Stimulated activated CD8-positive, alpha-beta memory T cell treated with anti-CD3 and anti-CD28 coated beads, Interleukin-4, amount 100 ng/mL, for 48 hours (primary cell): ENCODE measurements at regions not wholly inside any gene's neighbourhood (a gene's known extent, or its start where the extent isn't known, plus 50 kb on each side); places are given as distances from the start of the nearest gene placed in this dataset.
"Not testable (repeated sequence)": the region's sequence is repeated elsewhere in the genome, so short reads cannot be mapped to it uniquely, and the experiment has no call there.

ENCODE experiments used
- DNase-seq: peaks from one replicate; pipeline ENCODE4 v3.0.0-alpha.2; 2020

DNA sequence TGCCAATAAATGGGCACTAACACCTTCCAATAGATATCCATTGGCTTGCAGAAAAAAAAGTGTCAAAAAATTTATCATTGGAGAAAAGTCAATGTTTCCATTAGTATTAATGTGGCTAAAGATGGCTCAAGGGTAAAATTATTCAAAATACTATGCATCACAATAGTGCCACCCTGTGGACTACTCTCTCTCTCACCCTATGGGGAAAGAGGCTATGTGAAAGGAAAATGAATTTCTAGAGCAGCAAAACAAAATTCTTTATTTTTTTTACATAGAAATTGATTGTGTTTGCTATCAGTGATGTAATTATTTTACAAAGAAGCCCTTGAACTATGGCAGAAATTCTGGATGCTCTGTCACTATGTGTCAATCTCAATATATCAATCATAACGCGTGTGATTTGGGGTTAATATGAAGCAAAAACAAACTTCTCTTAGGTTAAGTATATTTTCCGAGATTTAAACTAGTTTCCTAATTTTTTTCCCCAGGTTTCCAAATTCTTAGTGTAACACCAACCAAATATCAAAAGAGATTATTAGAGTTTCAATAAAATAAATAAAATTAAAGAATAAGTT, 193.9 kb downstream of the USP22 start:
- not testable (repeated sequence) for DNase-seq

DNA sequence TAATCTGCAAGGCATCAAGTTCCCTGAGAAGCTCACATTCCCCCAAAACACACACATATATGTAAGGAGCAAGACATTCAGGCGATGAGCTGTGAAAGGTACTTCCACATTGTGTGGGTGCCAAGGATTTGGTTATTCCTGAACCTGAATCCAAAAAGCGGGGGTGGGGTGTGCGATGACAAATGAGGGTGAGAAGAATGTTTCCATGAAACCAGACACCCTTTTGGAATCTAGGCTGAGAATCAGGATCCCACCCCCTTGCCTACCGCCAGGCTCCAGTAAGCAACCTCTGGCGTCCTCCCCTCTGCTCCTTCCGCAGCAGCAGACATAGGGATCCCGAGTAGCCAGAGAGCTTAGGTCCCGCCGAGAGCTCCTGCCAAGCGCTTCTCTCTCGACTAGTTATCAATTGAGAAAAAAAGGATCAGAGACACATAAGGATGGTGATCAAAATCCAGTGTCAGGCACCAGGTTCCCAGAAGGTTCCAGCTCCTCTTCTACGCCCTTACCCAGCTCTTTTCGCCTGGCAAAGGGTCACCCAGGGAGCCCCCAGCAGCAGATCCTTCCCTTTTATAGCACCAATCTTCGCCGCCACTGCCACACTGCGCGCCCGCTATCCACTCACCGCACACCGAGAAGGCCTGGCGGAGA, 191.1 kb downstream of the USP22 start:
- DNase-seq: not testable (repeated sequence)

DNA sequence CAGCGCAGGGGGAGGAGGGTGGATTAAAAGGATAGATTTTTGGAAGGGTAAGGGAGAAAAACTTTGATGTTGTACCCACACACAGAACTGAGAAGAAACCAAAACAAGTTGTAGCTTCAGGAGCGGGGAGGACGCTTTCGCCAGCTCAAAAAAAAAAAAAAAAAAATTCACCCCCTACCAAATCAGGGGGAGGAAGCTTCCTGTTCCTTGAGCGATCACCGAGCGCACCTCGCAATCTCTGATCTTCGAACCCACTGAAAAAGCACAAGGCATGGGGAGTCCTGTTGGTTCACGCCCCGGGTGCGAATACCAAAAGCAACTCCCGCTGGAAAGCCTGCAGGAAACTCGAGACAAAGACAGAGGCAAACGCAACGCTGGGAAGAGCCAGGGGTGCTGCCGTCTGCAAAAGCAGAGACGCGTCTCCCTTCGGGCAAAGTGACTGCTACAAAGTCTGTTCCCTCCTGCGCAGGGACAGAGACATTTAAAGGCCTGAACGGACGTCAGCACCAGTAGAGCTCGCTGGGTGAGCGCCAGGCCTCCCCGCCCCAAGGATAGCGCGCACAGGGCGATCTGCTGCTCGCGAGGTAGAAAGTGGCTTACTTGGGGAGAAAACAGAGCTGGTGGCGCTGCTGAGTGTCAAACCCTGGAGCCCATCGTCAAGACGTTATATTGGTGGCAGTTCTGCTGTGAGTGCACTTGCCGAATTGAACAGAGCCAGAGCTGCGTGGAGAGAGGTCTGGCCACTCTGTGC, 190.4 kb downstream of the USP22 start:
- DNase-seq: no peak

DNA sequence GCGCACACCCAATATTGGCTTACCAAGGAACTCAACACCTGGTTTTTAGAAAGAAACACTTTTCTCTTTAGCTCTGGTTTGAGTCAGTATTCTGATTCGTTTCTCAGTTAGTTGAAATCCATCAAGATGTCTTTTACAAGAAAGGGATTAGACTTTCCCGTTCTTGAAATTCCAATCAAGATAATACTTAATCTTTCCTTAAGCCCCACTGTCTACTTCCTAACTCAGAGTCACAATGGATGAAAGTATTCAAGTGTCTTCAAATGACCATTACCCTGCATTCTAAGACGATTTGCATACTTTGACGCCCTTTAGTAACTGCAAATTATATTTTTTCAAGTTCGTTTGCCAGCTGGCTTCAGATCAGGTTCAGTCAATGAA, 189.8 kb downstream of the USP22 start:
- DNase-seq: no peak

DNA sequence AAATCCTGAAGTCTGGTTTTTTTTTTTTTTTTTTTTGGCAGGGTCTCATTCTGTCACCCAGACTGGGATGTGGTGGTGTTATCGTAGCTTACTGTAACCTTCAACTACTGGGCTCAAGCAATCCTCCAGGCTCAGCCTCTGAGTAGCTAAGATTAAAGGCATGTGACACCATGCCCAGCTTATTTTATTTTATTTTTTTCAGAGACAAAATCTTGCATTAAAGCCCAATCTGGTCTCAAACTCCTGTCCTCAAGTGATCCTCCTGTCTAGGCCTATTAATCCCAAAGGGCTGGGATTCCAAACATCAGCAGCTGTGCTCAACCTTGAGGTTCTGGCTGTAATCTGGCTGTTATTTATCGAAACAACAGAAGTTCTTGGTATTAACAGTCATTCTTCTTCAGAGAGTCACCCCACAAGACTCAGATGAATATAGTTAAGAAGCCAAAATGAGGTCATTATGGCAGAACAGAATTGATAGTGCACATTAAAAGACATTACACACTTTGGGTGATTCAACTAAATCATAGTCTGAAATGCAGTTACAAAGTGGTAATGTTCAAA, 186.8 kb downstream of the USP22 start:
- not testable (repeated sequence) for DNase-seq

DNA sequence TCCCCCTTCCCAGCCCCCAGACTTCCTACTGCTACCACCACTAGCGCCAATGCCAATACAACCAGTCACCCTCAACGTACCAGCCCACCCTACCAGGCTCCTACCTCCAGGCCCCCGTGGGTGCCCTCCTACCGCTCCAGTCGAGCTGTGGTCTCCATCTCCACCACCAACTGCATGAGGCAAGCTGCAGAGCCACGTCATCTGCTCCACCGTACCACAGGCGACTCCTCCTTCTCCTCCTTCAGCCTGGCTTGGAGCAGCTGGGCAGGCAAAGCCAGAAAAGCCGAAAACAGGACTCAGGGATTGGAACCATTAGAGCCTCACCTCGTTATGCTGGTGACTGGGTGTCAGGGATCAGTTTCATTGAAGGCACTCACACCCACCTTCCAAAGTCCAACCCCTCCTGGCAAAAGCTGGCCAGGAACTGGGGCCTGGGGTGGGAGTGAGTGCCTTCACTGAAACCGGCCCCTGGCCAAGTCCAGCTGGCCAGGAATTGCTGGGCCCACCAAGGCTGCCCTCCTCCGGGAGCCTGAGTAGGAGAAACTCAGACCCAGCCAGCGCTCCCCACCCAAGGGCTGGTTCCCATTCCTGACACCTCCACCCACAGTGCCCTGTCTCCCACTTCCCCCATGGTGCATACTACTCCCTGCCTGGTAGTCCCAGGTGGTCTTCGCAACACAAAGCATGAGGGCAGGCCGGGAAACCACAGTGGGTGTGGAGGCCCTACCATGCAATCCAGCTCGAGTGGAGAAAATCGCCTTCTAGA, 176.2 kb downstream of the USP22 start:
- DNase-seq: not testable (repeated sequence)

DNA sequence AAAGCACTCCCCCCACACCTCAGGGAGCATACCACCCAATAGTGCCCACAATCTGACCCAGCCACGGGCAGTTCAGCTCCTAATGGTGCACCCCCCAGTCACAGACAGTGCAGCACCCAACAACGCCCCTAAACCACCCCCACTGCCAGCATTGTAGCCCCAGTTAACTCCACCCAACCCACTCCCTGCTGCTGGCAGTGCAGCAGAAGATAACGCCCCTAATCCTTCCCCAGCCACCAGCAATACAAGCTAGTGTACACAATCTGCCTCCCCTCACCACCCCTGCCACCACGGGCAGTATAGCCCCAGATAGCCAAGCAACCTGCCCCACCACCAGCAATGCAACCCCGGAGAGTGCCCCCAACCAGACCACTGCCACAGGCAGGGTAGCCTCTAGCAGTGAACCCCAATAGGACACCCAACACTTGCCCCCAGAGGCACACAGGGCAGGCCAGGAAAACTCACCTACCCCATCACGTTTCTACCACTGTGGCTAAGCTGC, 175.3 kb downstream of the USP22 start:
- DNase-seq: not testable (repeated sequence)

DNA sequence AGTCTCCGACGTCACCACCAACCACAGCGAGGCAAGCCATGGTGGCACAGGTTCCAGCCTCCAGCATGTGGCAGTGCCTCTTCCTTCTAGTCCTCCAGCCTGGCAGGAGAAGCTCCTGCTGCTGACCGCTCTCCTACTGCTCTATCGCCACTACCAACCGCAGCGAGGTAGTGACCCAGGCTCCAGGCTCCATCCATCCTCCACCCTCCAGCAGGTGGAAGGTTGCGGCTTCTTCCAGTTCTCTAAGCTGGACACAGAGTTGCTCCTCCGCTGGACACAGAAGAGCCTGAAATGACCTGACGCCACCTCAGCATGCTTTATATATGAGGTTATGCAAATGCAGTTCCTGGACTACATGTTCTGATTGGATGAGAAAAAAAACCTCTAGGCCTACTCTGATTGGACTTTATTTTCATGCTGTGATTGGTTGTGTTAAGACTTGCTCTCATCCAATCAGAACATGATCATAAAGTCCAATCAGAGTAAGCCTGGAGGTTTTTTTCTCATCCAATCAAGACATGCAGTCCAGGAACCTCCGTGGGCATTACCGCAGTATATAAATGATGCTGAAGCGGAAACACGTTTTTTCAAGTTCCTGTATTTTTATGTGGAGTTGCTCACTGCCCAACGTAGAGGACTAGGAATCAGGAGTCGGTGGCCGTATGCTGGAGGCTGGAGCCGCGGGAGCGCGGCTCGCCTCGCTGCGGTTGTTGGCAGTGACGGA, 174.7 kb downstream of the USP22 start:
- DNase-seq: not testable (repeated sequence)

DNA sequence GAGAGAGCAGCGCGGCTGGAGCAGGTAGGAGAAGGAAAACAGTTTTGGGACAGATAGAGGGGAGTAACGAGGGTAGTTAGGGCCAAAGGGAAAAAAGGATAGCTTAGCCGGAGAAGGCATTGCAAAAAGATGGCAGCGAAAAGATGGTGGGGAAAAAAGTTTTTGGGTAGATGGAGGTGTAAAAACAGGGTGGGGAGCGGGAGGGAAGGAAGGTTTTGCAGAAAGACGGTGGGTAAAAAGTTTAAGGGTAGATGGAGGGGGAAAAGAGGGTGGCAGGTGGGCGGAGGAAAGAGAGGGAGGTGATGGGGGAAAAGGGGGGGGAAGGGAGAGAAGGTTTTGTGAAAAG, 174.2 kb downstream of the USP22 start:
- not testable (repeated sequence) for DNase-seq

DNA sequence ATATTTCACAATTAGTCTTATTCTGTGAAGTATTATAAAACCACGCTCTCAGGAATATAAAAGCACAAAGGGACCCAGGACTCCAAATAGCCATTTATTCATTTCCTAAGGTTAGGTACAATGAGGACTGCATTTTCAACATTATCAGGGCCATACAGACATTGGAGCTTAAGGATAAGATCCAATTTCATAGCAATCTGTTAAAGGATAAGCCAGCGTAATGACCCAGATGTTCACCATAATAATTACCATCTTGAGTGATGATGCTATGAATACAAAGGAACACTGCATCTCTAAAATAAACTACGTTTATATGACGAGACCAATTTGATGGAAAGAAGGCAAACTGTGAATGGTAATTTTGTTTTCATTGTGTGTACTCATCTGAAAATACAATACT, 169.6 kb downstream of the USP22 start:
- DNase-seq: not testable (repeated sequence)

DNA sequence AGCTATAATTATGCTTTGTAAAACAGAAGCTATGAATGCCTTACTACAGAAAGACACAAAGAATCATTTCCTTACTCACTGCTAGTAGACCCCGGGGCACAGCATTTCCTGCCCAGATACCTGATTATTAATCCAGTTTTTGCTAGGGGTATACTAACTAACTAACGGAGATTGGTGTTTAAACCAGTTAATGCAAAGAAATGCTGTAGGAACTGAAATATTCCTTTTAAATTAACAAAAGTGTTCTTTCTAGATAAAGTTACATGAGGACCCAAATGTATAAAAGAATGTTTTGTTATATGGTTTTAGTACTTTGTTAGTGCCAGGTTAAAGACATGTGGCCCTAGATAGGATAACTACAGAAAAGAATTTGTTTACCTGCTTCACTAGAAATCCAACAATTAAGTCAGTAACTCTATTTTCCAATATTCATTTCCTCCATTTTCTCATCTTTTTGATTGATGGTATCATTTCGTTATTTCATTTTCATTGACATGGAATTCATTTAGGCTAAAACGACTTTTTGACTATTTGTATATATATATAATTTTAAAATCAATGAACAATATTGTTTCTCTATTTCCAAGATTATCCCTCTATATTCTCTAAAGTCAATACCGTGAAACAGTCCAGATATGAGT, 169.0 kb downstream of the USP22 start:
- DNase-seq: not testable (repeated sequence)

DNA sequence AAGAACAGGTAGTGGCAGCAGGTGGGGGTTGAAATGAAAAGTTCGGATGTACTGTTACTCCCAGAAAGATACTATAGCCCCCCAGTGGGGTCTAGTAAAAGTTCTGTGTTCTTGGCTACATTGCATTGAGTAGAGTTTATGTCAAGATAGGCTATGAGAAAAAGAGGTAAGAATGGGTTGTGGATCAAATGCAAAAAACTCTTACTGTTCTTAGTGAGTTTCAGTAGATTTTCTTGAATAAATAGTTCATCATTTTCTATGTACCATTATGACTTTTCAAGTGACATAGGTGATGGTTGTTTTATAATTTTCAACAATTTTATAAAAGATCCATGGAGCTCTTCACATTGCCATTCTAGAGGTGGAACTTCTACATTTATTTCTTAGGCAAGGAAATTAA, 165.4 kb downstream of the USP22 start:
- not testable (repeated sequence) for DNase-seq

DNA sequence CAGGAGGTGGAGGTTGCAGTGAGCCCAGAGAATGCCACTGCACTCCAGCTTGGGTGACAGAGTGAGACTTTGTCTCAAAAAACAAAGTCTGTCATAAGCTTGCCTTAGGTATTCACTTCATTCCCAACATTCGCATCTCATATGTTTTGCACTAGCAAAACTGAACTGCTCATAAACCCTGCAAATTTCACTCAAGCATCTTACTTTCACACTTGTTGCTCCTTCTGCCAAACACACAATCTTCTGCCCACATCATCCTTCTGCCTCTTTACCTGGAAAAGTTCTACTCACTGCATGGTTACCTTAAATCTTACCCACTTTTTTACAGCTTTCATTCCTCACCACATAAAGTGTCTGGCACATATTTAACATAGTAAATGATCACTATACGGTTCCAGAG, 152.5 kb downstream of the USP22 start:
- no peak for DNase-seq

DNA sequence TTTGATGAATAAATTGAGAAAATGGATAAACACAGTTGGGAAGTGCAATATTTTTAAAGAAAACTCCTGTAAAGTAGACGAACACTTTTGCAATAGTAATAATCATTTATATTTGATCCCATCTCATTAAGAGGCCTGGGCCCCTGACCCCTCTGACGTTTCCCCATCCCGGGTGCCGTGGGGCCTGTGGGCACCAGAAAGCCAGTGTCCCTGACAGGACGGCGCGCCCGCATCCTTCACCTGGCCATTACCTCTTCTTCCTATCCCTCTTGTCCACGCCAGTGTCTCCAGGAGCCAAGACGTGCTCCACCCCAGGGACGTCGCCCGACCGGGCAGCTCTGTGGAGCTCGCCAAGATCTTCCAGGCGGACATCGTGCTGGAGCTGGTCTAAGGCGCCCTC, 147.4 kb downstream of the USP22 start:
- not testable (repeated sequence) for DNase-seq

DNA sequence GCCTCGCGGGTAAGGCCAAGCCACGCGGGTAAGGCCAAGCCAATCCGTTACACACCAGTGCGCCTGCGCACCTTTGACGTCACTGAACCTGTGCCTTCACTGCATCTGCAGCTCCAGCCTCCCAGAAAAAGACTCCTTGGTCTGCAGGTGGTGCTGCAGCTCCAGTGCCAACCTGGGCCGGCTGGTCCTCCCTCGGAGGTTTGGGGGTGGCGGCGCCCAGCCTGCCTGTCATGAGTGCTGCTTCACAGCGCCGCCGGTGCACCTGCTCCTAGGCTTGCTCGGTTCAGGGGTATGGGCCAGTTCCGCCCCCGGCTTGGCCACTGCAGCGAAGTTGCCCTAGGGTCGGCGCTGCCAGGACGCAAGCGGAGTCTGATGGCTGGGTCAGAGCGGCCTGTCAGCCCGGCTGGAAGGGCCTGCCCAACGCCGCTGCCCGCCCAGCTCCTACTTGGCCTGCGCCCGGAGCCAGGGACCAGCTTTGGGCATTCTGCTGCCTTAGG, 146.6 kb downstream of the USP22 start:
- peak; percentile 44 for DNase-seq

DNA sequence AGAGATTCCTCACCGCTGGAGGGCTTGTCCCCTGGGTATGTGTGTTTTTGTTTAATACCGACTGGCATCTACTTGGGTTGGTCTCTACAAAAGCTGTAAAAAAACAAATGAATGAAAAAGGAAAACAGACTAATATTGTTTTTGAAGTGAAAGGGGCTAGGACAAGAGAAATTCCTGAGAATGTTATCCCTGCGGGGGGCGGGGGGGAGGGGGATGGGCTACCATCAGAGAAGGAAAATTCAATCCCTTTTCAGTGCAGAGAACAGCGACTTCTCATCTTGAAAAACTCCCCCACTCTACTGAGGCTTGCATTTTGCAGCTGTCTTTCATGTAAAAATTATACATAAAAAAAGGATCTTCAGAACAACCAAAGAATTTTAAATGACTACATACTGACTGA, 144.1 kb downstream of the USP22 start:
- not testable (repeated sequence) for DNase-seq

DNA sequence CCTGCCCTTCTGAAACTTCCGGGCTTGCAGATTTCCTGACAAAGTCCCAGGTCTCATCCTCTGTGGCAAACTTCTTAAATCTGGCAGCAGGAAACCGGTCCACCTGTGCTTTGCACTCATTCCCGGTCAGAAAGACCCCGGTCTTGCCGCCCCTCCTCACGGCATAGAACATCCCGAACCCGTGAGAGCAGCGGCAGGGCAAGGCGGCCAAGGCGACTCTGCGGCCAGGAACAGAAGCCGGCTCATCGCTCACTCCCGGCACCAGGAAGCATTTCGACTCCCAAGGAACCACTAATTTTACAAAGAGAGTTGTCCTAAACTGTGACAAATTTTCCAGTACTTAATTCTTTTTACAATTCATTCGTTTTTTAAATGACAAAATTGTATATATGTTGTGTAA, 140.3 kb downstream of the USP22 start:
- DNase-seq: not testable (repeated sequence)

DNA sequence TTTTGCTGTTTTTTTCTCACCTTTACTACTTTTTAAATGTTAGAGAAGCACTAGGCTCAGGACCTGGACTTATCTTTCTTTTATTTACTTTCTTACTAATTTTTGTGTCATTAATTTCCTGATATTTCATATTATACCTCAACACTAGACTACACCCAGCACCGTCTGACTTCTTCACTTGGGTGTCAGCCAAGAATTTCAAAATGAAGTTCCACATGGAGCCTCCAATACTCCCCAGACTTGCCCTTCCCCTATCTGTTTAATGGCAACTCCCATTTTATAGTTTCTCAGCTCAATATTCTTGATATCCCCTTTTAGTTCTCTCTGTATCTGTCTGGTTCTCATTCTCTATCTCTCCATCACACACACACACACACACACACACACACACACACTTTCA, 139.3 kb downstream of the USP22 start:
- not testable (repeated sequence) for DNase-seq

DNA sequence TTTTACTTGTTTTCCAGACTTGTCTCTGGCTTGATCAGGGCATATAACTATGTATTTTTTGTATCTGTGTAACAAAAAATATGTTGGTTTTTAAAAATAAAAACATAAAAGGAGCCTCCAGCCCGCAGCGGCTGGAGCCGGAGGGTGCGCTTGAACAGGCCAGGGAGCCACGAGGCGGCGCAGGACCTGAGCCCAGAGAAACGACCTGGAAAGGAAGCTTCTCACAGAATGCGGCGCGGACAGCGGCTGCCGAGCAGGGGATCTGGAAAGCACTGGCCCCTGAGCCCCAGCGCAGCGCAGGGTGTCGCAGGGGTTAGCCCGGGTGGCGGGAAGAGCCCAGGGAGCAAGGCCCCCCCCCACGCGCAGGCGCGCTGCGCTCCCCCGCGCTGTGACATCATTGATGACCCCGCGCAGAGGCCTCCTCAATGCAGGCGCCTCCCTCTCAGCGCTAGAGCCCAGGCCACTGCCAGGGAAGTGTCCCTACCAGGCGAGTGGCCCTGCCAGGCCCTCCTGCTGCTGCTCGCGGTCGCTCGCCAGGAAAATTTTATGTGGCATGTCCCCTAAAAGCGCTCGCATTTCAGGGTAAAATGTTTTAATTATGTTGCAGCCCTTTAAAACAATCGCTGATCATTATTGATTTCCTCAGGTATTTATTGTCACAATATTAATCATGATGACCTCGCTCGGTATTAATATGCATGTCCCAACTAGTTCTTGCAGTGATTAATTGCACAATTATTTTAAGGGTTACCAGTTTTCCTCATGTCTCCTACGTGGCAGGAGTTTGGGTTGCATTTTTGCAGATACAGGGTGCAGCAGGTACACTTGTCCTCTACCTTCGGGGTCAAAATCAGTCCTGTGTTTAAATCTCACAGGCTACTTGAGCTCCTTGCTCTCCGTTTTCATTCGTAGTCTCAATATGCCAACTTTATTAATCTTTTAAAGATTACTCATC, 134.2 kb downstream of the USP22 start:
- peak; percentile 83 for DNase-seq

DNA sequence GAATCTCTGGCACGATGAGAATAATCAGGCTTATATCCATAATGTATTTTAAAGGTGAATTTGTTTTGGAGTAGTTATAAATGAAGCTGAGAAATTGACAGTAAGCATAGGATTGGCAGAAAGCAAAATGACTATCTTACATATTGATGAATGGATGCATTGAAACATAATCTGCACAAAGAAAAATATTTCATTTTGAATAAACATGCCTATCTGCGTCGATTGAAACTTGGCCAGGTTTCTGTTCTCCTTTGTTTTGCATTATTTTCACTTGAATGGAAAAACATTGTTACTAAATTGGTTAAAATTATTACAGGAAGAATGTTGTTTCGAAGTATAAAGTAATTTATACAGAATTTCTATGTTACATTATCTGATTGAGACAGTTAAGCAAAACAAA, 128.2 kb downstream of the USP22 start:
- DNase-seq: no peak
